Peyer's patch (tissue), 4 donors: ENCODE measurements at regions not wholly inside any gene's neighbourhood (a gene's known extent, or its start where the extent isn't known, plus 50 kb on each side); places are given as distances from the start of the nearest gene placed in this dataset.

Source experiments
- POLR2A ChIP-seq, 2 donors: fragments of 450-650 bp; IDR thresholded peaks; one replicate each; pipeline ENCODE4 v1.5.1; 2017; ENCODE audit warnings: antibody characterized with exemption in 2 of 2, mild to moderate bottlenecking in 2 of 2, moderate library complexity in 2 of 2
- TF ChIP-seq, protein P1 (sequence below), 6 experiments: fragments of 450-650 bp in 4 of 6; fragments of 200-600 bp in 2 of 6; sonication (generic) in 1 of 6; IDR thresholded peaks; one replicate each; pipeline ENCODE4 v1.5.1; 2017 to 2019; ENCODE audit warnings: antibody characterized with exemption in 6 of 6, mild to moderate bottlenecking in 3 of 6, moderate library complexity in 1 of 6

DNA sequence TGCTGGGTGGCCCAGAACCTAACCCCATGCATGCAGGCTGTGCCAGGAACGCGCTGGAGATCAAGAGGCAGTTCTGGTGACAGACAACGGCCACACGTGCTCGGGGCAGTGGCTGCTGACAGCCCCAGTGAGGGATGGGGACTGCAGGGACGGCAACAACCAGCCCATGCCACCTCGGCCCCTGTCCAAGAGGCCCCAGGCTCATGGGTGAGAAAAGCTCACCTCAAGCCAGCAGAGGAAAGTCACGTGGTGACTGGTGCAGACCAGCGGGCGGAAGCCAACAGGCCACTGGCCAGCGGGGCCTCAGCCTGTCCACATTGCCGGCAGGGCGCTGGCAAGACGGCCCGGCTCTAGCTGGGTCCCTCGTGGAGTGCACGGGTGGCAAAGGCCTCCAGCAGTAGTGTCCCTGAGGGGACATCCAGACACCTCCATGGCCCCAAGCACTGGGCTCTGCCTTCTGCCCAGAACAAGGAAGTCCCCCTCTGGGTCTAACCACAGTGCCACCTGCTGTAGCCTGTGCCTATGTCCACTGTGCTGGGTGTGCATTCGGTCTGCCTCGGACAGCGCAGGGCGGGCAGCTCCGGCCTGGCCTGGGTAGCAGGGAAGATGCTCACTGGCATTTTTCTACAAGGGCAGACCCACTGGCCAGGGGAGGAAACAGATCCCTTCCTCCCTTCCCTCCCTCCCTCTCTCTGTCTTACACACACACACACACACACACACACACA lies 134.1 kb downstream of the NCOR2 start:
- TF ChIP-seq POLR2A (IDR thresholded peaks at IDR 0.05), result no peak
- TF ChIP-seq, protein P1, sequence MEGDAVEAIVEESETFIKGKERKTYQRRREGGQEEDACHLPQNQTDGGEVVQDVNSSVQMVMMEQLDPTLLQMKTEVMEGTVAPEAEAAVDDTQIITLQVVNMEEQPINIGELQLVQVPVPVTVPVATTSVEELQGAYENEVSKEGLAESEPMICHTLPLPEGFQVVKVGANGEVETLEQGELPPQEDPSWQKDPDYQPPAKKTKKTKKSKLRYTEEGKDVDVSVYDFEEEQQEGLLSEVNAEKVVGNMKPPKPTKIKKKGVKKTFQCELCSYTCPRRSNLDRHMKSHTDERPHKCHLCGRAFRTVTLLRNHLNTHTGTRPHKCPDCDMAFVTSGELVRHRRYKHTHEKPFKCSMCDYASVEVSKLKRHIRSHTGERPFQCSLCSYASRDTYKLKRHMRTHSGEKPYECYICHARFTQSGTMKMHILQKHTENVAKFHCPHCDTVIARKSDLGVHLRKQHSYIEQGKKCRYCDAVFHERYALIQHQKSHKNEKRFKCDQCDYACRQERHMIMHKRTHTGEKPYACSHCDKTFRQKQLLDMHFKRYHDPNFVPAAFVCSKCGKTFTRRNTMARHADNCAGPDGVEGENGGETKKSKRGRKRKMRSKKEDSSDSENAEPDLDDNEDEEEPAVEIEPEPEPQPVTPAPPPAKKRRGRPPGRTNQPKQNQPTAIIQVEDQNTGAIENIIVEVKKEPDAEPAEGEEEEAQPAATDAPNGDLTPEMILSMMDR (IDR thresholded peaks at IDR 0.05), result no peak
